ENCODE measurements at regions not wholly inside any gene's neighbourhood (a gene's known extent, or its start where the extent isn't known, plus 50 kb on each side); places are given as distances from the start of the nearest gene placed in this dataset.

GRCh38 chr5:147065071-147065470 is 169.8 kb upstream of the STK32A start:
- TF ChIP-seq, protein P1, sequence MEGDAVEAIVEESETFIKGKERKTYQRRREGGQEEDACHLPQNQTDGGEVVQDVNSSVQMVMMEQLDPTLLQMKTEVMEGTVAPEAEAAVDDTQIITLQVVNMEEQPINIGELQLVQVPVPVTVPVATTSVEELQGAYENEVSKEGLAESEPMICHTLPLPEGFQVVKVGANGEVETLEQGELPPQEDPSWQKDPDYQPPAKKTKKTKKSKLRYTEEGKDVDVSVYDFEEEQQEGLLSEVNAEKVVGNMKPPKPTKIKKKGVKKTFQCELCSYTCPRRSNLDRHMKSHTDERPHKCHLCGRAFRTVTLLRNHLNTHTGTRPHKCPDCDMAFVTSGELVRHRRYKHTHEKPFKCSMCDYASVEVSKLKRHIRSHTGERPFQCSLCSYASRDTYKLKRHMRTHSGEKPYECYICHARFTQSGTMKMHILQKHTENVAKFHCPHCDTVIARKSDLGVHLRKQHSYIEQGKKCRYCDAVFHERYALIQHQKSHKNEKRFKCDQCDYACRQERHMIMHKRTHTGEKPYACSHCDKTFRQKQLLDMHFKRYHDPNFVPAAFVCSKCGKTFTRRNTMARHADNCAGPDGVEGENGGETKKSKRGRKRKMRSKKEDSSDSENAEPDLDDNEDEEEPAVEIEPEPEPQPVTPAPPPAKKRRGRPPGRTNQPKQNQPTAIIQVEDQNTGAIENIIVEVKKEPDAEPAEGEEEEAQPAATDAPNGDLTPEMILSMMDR (IDR thresholded peaks at IDR 0.05), result no peak
- TF ChIP-seq POLR2A (IDR thresholded peaks at IDR 0.05) (no peak), POLR2AphosphoS5 (IDR thresholded peaks at IDR 0.05) (no peak), EP300 (IDR thresholded peaks at IDR 0.05) (no peak)

Data from suprapubic skin (tissue), 4 donors.